ENCODE measurements at regions not wholly inside any gene's neighbourhood (a gene's known extent, or its start where the extent isn't known, plus 50 kb on each side); places are given as distances from the start of the nearest gene placed in this dataset.

GRCh38 chr19:31819837-31820236 is 470.6 kb upstream of the TSHZ3 start:
- TF ChIP-seq CTCF (conservative IDR thresholded peaks at IDR 0.05) (no peak), ZFX (IDR thresholded peaks at IDR 0.05) (no peak)

Data from C4-2B (cell line).